ENCODE measurements at regions not wholly inside any gene's neighbourhood (a gene's known extent, or its start where the extent isn't known, plus 50 kb on each side); places are given as distances from the start of the nearest gene placed in this dataset.

- TF ChIP-seq, protein P1, sequence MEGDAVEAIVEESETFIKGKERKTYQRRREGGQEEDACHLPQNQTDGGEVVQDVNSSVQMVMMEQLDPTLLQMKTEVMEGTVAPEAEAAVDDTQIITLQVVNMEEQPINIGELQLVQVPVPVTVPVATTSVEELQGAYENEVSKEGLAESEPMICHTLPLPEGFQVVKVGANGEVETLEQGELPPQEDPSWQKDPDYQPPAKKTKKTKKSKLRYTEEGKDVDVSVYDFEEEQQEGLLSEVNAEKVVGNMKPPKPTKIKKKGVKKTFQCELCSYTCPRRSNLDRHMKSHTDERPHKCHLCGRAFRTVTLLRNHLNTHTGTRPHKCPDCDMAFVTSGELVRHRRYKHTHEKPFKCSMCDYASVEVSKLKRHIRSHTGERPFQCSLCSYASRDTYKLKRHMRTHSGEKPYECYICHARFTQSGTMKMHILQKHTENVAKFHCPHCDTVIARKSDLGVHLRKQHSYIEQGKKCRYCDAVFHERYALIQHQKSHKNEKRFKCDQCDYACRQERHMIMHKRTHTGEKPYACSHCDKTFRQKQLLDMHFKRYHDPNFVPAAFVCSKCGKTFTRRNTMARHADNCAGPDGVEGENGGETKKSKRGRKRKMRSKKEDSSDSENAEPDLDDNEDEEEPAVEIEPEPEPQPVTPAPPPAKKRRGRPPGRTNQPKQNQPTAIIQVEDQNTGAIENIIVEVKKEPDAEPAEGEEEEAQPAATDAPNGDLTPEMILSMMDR (IDR thresholded peaks at IDR 0.05), result no peak
- TF ChIP-seq ZFX (IDR thresholded peaks at IDR 0.05; ENCODE audit: borderline replicate concordance), result no peak
- H3K27ac ChIP-seq, result no peak overlapping the region
Measured at GRCh38 chr4:101515566-101515965, 168.2 kb upstream of the PPP3CA start.

DNA sequence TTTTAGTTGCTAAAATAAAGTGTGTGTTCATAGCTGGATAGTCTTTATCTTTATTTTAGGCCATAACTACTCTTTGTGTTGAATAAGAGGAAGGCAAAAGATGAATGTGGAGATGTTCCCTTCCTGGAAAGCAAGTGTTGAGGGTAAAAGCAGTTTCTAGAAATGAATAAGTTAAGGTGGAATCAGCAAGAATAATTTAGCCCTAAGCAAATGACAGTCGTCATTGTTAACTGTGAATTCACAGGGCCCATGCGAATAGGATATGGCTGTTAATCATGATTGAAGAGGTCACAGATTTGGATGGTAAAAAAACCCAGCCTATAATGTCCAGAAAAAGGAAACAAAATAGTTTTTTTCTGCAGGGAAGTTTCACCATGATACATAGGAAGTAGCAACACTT, 167.8 kb upstream of the PPP3CA start:
- TF ChIP-seq ZFX (IDR thresholded peaks at IDR 0.05; ENCODE audit: borderline replicate concordance), result no peak
- TF ChIP-seq, protein P1 (IDR thresholded peaks at IDR 0.05), result no peak
- no peak overlapping the region for H3K27ac ChIP-seq

DNA sequence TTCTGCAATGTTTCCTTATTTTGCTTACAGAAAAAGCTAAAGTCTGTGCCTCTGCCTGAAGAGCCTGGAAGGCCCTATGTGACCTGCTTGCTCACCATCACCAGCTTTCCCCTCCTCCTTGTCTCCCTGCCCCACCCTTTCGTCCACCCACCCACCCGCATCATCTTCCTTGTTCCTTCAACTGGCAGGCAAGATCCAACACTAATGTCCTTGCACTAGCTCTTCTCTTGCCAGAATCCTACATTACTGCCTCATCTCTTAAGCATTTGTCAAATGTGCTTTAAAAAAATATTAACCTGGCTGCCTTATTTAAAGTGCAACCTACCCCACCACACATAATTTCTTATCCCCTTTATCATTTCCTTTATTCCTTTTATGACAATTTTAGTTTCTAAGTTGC, 165.1 kb upstream of the PPP3CA start:
- TF ChIP-seq, protein P1 (IDR thresholded peaks at IDR 0.05), result no peak
- no peak for TF ChIP-seq ZFX (IDR thresholded peaks at IDR 0.05; ENCODE audit: borderline replicate concordance)
- no peak overlapping the region for H3K27ac ChIP-seq

GRCh38 chr4:101501421-101501820, 154.1 kb upstream of the PPP3CA start:
- TF ChIP-seq ZFX (IDR thresholded peaks at IDR 0.05; ENCODE audit: borderline replicate concordance), result no peak
- TF ChIP-seq, protein P1 (IDR thresholded peaks at IDR 0.05), result no peak
- H3K27ac ChIP-seq, result no peak overlapping the region

- no peak overlapping the region for H3K27ac ChIP-seq
- TF ChIP-seq, protein P1 (IDR thresholded peaks at IDR 0.05), result no peak
- no peak for TF ChIP-seq ZFX (IDR thresholded peaks at IDR 0.05; ENCODE audit: borderline replicate concordance)
Measured at GRCh38 chr4:101500742-101501141, 153.4 kb upstream of the PPP3CA start.

DNA sequence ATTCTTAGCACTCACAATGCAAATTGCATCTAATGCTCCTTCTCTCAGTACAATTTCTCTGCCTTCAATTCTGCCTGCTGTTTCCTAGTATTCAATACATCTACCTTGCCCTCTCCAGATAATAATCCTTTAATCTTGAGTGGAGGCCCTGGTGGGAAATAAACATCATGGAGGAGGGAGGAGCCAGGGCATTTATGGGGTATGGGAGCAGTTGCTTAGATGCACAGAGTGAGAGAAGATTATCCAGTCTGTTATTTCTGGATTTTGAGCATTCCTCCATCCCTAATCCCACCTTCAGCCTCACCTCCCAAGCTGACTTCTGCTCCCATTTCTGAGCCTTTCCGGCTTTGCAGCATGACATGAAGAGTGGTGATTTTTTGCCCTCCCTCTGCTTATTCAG, 127.9 kb upstream of the PPP3CA start:
- H3K27ac ChIP-seq, result no peak overlapping the region
- TF ChIP-seq, protein P1 (IDR thresholded peaks at IDR 0.05), result no peak
- TF ChIP-seq ZFX (IDR thresholded peaks at IDR 0.05; ENCODE audit: borderline replicate concordance), result no peak

DNA sequence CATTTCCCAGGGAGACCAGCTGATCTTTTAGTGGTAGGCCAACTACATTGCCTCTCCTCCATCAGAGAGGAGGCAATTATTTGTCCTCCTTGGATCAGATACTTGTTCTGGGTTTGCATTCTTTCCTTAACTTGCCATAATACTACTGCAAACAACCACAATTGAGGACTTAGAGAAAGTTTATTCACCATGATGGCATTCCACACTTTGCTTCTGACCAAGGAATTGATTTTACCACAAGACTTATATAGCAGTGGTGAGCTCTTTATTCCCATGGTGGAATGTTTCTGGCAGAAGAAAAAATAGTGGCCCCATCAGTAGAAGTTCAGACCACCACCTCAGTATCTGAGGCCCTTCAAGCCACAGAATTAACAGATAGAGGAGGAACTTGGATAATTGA, 123.9 kb upstream of the PPP3CA start:
- TF ChIP-seq, protein P1 (IDR thresholded peaks at IDR 0.05), result no peak
- TF ChIP-seq ZFX (IDR thresholded peaks at IDR 0.05; ENCODE audit: borderline replicate concordance), result no peak
- H3K27ac ChIP-seq, result no peak overlapping the region
